Activated T-cell treated with anti-CD3 and anti-CD28 coated beads, Interleukin-2, amount 50 U/mL, for 4 hours (primary cell): ENCODE measurements at regions not wholly inside any gene's neighbourhood (a gene's known extent, or its start where the extent isn't known, plus 50 kb on each side); places are given as distances from the start of the nearest gene placed in this dataset.

Experiments
- ATAC-seq, 2 donors: fragments of 200-7000 bp; cut with Tn5 transposase; one replicate each; pipeline ENCODE4 v1.10.0; 2021
- DNase-seq: peaks from one replicate; pipeline ENCODE4 v3.0.0-alpha.2; 2020
- H3K27me3 Mint-ChIP-seq: one replicate; pipeline ENCODE4 v1.8.0; 2021; ENCODE audit warnings: low read depth, mixed read lengths
- H3K36me3 Mint-ChIP-seq: one replicate; pipeline ENCODE4 v1.8.0; 2022; ENCODE audit warnings: mixed read lengths; ENCODE audit not compliant: insufficient read depth
- H3K4me1 Mint-ChIP-seq: one replicate; pipeline ENCODE4 v1.8.0; 2021; ENCODE audit warnings: low read depth, mixed read lengths
- H3K4me3 Mint-ChIP-seq: one replicate; pipeline ENCODE4 v1.8.0; 2021; ENCODE audit warnings: mild to moderate bottlenecking, moderate library complexity, mixed read lengths
- H3K9me3 Mint-ChIP-seq: one replicate; pipeline ENCODE4 v1.8.0; 2021; ENCODE audit warnings: mixed read lengths

DNA sequence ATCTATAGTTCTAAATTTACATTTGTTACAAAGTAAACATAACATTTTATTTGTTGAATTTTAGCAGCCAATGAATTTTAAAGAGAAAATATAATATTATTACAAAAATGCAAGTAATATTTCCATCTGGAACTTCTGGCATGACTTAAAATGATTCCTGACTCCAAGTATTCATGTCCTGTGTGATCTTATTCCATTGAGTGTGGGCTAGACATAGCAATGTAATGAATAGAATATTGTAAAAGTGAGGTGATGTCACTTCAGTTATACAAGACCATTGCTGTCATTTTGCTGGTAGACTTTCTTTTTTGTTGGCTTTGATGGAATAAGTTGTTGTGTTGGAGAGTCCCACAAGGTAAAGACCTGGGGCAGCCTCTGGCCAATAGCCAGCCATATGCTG is 912.2 kb upstream of the PIK3C3 start:
- no peaks in the 10 kb centered on the region for H3K27me3 Mint-ChIP-seq
- H3K4me3 Mint-ChIP-seq, result no peak overlapping the region
- no peaks in the 10 kb centered on the region for H3K36me3 Mint-ChIP-seq
- ATAC-seq (no peak), DNase-seq (no peak)
- no peaks in the 10 kb centered on the region for H3K4me1 Mint-ChIP-seq
- H3K9me3 Mint-ChIP-seq, result no peaks in the 10 kb centered on the region

GRCh38 chr18:41038071-41038470 is 917.0 kb upstream of the PIK3C3 start:
- H3K4me3 Mint-ChIP-seq, result no peak overlapping the region
- H3K27me3 Mint-ChIP-seq, result no peaks in the 10 kb centered on the region
- H3K4me1 Mint-ChIP-seq, result no peaks in the 10 kb centered on the region
- ATAC-seq (no peak), DNase-seq (no peak)
- peaks cover 13% of the 10 kb centered on the region for H3K9me3 Mint-ChIP-seq
- no peaks in the 10 kb centered on the region for H3K36me3 Mint-ChIP-seq

DNA sequence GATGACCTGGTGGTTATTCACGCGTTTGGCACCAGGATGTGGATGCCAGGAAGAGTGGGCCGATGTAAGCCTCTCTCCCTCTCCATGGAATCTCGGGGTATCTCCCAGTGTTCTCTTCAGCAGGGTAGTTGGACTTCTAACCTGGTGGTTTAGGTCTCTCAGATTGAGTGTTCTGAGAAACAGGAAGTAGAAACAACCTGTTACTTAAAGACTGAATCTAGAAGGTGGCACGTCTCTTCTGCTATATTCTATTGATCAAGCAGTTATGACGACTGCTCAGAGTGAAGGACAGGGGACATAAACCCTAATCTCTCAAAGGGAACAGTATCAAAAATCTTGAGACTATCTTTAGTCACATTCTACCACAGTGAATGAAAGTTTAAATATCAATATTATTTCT is 918.7 kb upstream of the PIK3C3 start:
- no peak for ATAC-seq
- no peaks in the 10 kb centered on the region for H3K27me3 Mint-ChIP-seq
- H3K4me3 Mint-ChIP-seq, result no peak overlapping the region
- no peaks in the 10 kb centered on the region for H3K36me3 Mint-ChIP-seq
- no peak for DNase-seq
- H3K9me3 Mint-ChIP-seq, result peaks cover 13% of the 10 kb centered on the region
- no peaks in the 10 kb centered on the region for H3K4me1 Mint-ChIP-seq

DNA sequence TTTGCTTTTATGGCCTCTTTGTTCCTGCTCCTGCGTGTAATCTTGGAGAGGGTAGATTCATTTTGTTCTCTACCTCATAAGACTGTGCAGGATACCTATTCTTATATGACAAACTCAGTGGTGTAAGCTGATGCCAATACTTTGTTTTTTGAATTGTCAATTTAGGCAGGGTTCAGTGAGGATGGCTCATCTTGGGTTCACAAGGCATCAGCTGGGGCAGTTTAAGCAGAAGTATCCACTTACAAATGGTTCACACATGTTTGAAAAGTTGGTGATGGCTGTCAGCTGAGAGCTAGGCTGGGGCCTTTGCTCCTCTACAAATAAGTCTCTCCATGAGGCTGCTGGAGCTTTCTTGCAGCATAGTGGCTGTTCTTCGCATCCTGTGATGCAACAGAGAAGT is 920.6 kb upstream of the PIK3C3 start:
- ATAC-seq (no peak), DNase-seq (no peak)
- H3K9me3 Mint-ChIP-seq, result peaks cover 13% of the 10 kb centered on the region
- H3K4me1 Mint-ChIP-seq, result no peaks in the 10 kb centered on the region
- H3K36me3 Mint-ChIP-seq, result no peaks in the 10 kb centered on the region
- H3K4me3 Mint-ChIP-seq, result no peak overlapping the region
- no peaks in the 10 kb centered on the region for H3K27me3 Mint-ChIP-seq

DNA sequence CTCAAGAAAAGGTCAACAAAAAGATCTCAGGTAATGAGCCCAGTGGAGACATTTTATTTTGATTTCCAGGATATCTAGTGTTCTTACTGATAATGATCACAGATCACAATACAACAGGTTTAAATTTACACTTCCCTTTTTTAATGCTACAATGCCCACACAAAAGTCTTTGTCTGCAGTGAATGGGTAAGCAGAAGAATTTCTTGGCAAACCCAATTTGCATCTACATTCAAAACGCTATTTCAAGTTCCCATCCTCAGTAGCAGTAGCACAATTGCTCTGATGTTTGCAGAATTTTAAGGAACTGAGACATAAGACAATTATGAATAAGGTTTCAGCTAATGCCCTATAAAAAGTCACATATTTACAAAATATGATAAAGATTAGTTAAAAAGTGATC is 929.4 kb upstream of the PIK3C3 start:
- H3K36me3 Mint-ChIP-seq, result no peaks in the 10 kb centered on the region
- no peak for DNase-seq
- H3K4me1 Mint-ChIP-seq, result no peaks in the 10 kb centered on the region
- H3K27me3 Mint-ChIP-seq, result no peaks in the 10 kb centered on the region
- peaks cover 5% of the 10 kb centered on the region for H3K9me3 Mint-ChIP-seq
- no peak for ATAC-seq
- no peak overlapping the region for H3K4me3 Mint-ChIP-seq

- peaks cover 5% of the 10 kb centered on the region for H3K9me3 Mint-ChIP-seq
- no peaks in the 10 kb centered on the region for H3K27me3 Mint-ChIP-seq
- no peak for ATAC-seq
- DNase-seq, result no peak
- no peaks in the 10 kb centered on the region for H3K4me1 Mint-ChIP-seq
- no peak overlapping the region for H3K4me3 Mint-ChIP-seq
- H3K36me3 Mint-ChIP-seq, result no peaks in the 10 kb centered on the region
These were observed 930.2 kb upstream of the PIK3C3 start for GRCh38 chr18:41024792-41025191.

GRCh38 chr18:41022484-41022883 is 932.5 kb upstream of the PIK3C3 start:
- ATAC-seq (no peak), DNase-seq (no peak)
- Mint-ChIP-seq H3K36me3 (no peaks in the 10 kb centered on the region), H3K4me1 (no peaks in the 10 kb centered on the region), H3K9me3 (peaks cover 8% of the 10 kb centered on the region), H3K4me3 (no peak overlapping the region), H3K27me3 (no peaks in the 10 kb centered on the region)

GRCh38 chr18:41021089-41021488 is 933.9 kb upstream of the PIK3C3 start:
- H3K27me3 Mint-ChIP-seq, result no peaks in the 10 kb centered on the region
- peaks cover 9% of the 10 kb centered on the region for H3K9me3 Mint-ChIP-seq
- H3K4me3 Mint-ChIP-seq, result no peak overlapping the region
- ATAC-seq (no peak), DNase-seq (no peak)
- H3K36me3 Mint-ChIP-seq, result no peaks in the 10 kb centered on the region
- no peaks in the 10 kb centered on the region for H3K4me1 Mint-ChIP-seq

DNA sequence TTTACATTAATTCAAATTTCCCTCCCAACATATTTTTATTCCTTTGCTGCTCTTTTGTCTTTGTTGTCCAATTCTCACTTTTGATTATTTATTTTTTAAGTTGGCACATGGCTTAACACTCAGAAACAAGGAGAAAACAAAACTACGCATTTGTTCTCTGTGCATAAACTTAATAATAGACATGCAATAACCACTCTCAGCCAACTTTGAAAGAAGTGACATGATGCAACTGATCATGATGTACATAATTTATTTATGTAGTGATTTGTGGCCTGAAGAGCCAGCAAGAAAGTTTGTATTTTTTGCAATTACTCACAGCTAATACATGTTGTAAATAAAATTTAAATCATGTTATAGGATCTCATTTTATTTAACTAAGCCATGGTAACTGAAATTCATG is 942.8 kb upstream of the PIK3C3 start:
- ATAC-seq (no peak), DNase-seq (no peak)
- Mint-ChIP-seq H3K36me3 (no peaks in the 10 kb centered on the region), H3K4me3 (no peak overlapping the region), H3K4me1 (no peaks in the 10 kb centered on the region), H3K27me3 (no peaks in the 10 kb centered on the region), H3K9me3 (peaks cover 14% of the 10 kb centered on the region)

DNA sequence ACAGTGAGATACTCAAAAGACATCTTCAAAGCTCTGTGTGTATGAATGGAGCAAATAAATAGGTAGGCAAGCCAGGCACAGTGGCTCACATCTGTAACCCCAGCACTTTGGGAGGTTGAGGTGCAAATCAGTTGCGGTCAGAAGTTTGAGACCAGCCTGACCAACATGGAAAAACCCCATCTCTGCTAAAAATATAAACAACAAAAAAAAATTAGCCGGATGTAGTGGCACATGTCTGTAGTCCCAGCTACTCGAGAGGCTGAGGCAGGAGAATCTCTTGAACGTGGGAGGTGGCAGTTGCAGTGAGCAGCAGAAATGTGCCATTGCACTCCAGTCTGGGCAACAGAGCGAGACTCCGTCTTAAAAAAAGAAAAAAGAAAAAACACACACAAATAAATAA is 945.1 kb upstream of the PIK3C3 start:
- Mint-ChIP-seq H3K27me3 (no peaks in the 10 kb centered on the region), H3K4me1 (no peaks in the 10 kb centered on the region), H3K4me3 (no peak overlapping the region), H3K36me3 (no peaks in the 10 kb centered on the region), H3K9me3 (peaks cover 14% of the 10 kb centered on the region)
- DNase-seq (no peak), ATAC-seq (no peak)

DNA sequence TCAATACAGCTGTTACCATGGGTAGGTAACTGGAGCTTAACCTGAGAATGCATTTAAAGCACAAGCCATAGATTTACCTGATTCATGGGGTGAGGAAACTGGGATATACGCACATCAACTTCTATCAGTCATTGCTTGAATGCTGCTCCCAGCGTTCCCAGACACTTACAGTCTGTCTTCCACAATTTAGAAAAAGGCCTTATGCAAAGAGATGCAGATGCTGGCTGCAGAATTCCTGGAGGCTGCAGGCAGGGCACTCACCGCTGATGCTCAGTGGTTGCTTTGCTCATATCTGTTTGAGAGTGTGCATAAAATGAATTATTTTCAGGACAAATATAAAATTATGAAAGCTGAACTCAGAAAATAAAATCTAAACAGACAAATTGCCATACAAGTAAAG is 950.7 kb upstream of the PIK3C3 start:
- peaks cover 14% of the 10 kb centered on the region for H3K9me3 Mint-ChIP-seq
- DNase-seq (no peak), ATAC-seq (no peak)
- H3K4me1 Mint-ChIP-seq, result no peaks in the 10 kb centered on the region
- H3K27me3 Mint-ChIP-seq, result no peaks in the 10 kb centered on the region
- H3K36me3 Mint-ChIP-seq, result no peaks in the 10 kb centered on the region
- H3K4me3 Mint-ChIP-seq, result no peak overlapping the region

DNA sequence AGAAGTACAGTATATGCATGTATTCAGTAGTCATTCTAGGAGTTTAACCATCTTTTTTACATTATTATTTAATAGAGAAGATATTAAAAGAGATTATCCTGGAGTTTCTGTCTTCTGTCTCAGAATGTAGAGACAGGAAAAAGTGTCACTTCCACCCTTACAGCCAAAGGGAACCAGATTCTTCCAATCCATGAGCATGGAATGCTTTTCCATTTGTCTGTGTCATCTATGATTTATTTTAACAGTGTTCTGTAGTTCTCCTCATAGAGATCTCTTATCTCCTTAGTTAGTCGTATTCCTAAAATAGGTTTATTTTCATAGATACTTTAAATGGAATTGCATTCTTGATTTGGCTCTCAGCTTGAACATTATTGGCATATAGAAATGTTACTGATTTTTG is 959.5 kb upstream of the PIK3C3 start:
- Mint-ChIP-seq H3K4me3 (no peak overlapping the region), H3K27me3 (no peaks in the 10 kb centered on the region), H3K4me1 (no peaks in the 10 kb centered on the region), H3K36me3 (no peaks in the 10 kb centered on the region), H3K9me3 (peaks cover 14% of the 10 kb centered on the region)
- DNase-seq (no peak), ATAC-seq (no peak)

DNA sequence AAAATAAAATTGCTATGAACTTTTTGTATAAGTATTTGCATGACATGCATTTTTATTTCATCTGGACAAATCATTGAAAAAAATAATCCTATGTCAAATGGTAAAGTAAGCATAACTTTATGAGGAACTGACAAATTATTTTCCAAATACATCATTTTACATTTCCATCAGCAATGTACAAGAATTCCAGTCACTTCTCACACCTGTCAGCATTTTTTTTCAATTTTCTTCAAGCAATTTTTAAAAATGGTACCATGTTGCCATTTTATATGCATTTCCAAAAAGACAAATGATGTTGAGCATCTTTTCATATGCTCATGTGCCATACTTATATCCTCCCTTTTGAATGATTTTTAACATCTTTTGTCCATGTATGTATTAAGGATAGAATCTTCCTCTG is 961.7 kb upstream of the PIK3C3 start:
- Mint-ChIP-seq H3K27me3 (no peaks in the 10 kb centered on the region), H3K36me3 (no peaks in the 10 kb centered on the region), H3K4me1 (no peaks in the 10 kb centered on the region), H3K9me3 (peaks cover 11% of the 10 kb centered on the region), H3K4me3 (no peak overlapping the region)
- no peak for DNase-seq
- ATAC-seq, result no peak

- Mint-ChIP-seq H3K4me3 (no peak overlapping the region), H3K27me3 (no peaks in the 10 kb centered on the region), H3K9me3 (peaks cover 8% of the 10 kb centered on the region), H3K4me1 (no peaks in the 10 kb centered on the region), H3K36me3 (no peaks in the 10 kb centered on the region)
- no peak for ATAC-seq
- DNase-seq, result no peak
These were observed 967.5 kb upstream of the PIK3C3 start for GRCh38 chr18:40987581-40987980.

DNA sequence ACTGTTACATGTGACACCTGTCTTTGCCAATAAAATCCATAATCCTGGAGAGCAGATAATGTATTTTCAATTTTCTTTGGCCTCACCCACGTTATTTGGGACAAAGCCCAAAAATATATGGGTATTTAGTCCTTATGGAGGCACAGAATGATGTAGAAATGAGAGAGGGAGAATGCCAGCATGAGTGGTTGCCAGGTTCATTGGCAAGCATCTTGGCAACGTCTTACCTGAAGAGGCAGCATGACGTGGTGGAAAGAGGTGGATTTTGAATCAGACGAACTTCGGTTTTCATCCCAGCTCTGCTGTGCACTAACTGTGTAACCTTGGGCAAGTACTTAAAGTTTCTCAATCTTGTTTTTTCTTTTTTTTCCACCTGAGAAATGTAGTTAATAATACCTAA is 969.6 kb upstream of the PIK3C3 start:
- no peak for ATAC-seq
- Mint-ChIP-seq H3K36me3 (no peaks in the 10 kb centered on the region), H3K27me3 (no peaks in the 10 kb centered on the region), H3K9me3 (peaks cover 4% of the 10 kb centered on the region), H3K4me3 (no peak overlapping the region), H3K4me1 (no peaks in the 10 kb centered on the region)
- no peak for DNase-seq

DNA sequence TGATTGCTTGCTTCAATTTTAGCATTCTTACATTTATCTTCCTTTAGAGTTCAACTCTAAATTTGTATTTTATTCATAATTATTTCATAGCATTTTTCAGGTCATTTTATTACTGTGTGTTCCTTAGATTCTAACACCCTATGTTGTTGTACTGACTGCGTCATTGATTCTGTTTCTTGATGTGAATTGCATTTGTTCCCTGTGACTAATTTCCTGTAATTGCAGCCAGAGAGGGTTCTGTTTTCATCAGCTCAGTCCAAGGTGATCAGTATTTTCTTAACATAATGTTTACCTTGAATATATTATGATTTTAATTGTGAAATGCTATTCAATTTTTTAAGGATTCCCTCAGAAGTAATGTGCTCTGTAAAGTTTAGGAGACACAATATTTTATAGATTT is 970.2 kb upstream of the PIK3C3 start:
- no peaks in the 10 kb centered on the region for H3K4me1 Mint-ChIP-seq
- no peak overlapping the region for H3K4me3 Mint-ChIP-seq
- no peak for DNase-seq
- no peak for ATAC-seq
- H3K9me3 Mint-ChIP-seq, result peaks cover 4% of the 10 kb centered on the region
- no peaks in the 10 kb centered on the region for H3K36me3 Mint-ChIP-seq
- H3K27me3 Mint-ChIP-seq, result no peaks in the 10 kb centered on the region
